Loucy (cell line): ENCODE measurements at regions not wholly inside any gene's neighbourhood (a gene's known extent, or its start where the extent isn't known, plus 50 kb on each side); places are given as distances from the start of the nearest gene placed in this dataset.

Experiments used
- EZH2phosphoT487 ChIP-seq: fragments of 200-600 bp; IDR thresholded peaks from 2 replicates; pipeline ENCODE4 v1.6.1; 2018; ENCODE audit warnings: antibody characterized with exemption, mild to moderate bottlenecking, moderate library complexity, borderline replicate concordance
- TF ChIP-seq, protein P1 (sequence below): fragments of 200-600 bp; sonication (generic); conservative IDR thresholded peaks from 2 replicates; pipeline ENCODE4 v1.5.1; 2014; ENCODE audit warnings: mild to moderate bottlenecking, antibody characterized with exemption, low read length

DNA sequence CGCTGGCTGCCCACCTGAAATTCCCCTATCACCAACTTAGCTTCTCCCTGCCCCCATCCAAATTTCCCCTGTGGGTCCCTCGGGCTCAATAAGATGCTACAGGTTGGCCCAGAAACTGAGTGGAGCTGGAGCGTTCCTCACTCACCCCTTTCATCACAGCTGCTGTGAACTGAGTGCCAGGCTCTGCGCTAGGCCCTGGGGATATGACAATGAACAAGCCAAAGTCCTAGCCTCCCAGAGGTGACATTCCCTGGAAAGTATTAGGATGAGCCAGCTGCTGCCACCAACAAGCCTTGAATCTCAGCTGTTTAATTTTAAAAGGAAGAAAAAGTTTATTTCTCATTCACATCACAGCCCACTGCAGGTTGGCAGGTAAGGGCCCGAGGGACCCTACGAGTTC lies 86.6 kb upstream of the EYA2 start:
- TF ChIP-seq EZH2phosphoT487, result no peak
- TF ChIP-seq, protein P1, sequence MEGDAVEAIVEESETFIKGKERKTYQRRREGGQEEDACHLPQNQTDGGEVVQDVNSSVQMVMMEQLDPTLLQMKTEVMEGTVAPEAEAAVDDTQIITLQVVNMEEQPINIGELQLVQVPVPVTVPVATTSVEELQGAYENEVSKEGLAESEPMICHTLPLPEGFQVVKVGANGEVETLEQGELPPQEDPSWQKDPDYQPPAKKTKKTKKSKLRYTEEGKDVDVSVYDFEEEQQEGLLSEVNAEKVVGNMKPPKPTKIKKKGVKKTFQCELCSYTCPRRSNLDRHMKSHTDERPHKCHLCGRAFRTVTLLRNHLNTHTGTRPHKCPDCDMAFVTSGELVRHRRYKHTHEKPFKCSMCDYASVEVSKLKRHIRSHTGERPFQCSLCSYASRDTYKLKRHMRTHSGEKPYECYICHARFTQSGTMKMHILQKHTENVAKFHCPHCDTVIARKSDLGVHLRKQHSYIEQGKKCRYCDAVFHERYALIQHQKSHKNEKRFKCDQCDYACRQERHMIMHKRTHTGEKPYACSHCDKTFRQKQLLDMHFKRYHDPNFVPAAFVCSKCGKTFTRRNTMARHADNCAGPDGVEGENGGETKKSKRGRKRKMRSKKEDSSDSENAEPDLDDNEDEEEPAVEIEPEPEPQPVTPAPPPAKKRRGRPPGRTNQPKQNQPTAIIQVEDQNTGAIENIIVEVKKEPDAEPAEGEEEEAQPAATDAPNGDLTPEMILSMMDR, result no peak
